ENCODE measurements at regions not wholly inside any gene's neighbourhood (a gene's known extent, or its start where the extent isn't known, plus 50 kb on each side); places are given as distances from the start of the nearest gene placed in this dataset.

- no peak for DNase-seq (ENCODE audit: low spot score)
- Mint-ChIP-seq H3K27me3 (peaks cover 9 to 17% of the 10 kb centered on the region in 2 donors), H3K9me3 (no peaks in the 10 kb centered on the region), H3K4me1 (ENCODE audit: low read depth in 2 of 2) (no peaks in the 10 kb centered on the region), H3K36me3 (no peaks in the 10 kb centered on the region), H3K27ac (no peak overlapping the region), H3K4me3 (no peak overlapping the region)
- no peak for ATAC-seq
These were observed 53.4 kb downstream of the GAS1 start for GRCh38 chr9:86893811-86894490.

DNA sequence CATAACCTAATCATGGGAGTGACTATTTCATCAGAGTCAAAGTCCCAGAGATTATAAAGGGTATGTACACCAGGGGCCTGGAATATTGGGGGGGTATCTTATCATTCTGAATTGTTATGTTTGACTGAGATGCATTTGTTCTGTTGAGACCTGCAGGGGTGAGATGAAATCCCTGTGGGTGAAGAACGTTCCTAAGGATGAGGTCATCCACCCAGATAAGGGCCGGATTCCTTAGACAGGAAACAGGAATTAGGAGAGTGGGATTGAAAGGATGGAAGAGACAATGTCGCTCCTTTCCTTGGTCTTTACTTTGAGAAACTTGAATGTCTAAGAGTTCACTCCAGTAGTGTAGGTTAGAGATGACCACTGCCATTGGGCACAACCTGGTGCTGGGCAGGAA lies 54.7 kb downstream of the GAS1 start:
- H3K27me3 Mint-ChIP-seq: peaks cover 7 to 13% of the 10 kb centered on the region in 2 donors
- no peaks in the 10 kb centered on the region for H3K36me3 Mint-ChIP-seq
- H3K9me3 Mint-ChIP-seq: no peaks in the 10 kb centered on the region
- no peak overlapping the region for H3K4me3 Mint-ChIP-seq
- H3K4me1 Mint-ChIP-seq (ENCODE audit: low read depth in 2 of 2): no peaks in the 10 kb centered on the region
- no peak overlapping the region for H3K27ac Mint-ChIP-seq
- ATAC-seq: no peak
- DNase-seq (ENCODE audit: low spot score): no peak

DNA sequence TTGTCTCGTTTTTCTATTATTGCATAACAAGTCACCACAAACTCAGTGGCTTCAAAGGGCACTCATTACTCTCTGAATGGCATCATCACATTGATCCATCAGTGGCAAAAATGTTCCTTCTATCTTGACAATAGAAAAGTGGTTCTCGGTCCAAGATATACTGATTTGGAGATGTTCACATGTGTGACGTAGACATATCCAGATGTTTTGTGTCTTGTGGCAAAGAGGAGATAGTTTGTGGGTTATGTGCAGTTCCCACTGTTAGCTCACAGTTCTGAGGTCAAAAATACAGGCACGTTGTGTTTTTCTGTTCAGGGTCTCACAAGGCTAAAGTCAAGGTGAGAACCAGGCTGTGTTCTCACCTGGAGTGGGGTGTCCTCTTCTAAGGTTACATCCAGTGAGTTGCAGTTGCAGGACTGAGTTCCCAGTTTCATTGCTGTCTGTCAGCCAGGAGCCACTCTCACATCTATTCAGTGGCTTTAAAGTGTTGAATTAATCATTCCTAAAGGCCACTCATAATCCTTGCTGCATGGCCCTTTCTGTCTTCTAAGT lies 55.3 kb downstream of the GAS1 start:
- no peaks in the 10 kb centered on the region for H3K4me1 Mint-ChIP-seq (ENCODE audit: low read depth in 2 of 2)
- H3K27ac Mint-ChIP-seq: no peak overlapping the region
- ATAC-seq (no peak), DNase-seq (ENCODE audit: low spot score) (no peak)
- H3K36me3 Mint-ChIP-seq: no peaks in the 10 kb centered on the region
- H3K4me3 Mint-ChIP-seq: no peak overlapping the region
- no peaks in the 10 kb centered on the region for H3K9me3 Mint-ChIP-seq
- peaks cover 8 to 11% of the 10 kb centered on the region in 2 donors for H3K27me3 Mint-ChIP-seq

- H3K27me3 Mint-ChIP-seq: peaks cover 13 to 19% of the 10 kb centered on the region in 2 donors
These were observed 56.2 kb downstream of the GAS1 start for GRCh38 chr9:86891091-86891490.

GRCh38 chr9:86885232-86885631 lies 62.1 kb downstream of the GAS1 start:
- ATAC-seq (no peak), DNase-seq (ENCODE audit: low spot score) (no peak)
- H3K4me3 Mint-ChIP-seq: no peak overlapping the region
- no peaks in the 10 kb centered on the region for H3K4me1 Mint-ChIP-seq (ENCODE audit: low read depth in 2 of 2)
- peaks cover 22 to 55% of the 10 kb centered on the region in 2 donors for H3K27me3 Mint-ChIP-seq
- H3K36me3 Mint-ChIP-seq: no peaks in the 10 kb centered on the region
- no peak overlapping the region for H3K27ac Mint-ChIP-seq
- no peaks in the 10 kb centered on the region for H3K9me3 Mint-ChIP-seq

More at GRCh38 chr9:86891091-86891490, 56.2 kb downstream of the GAS1 start:
- H3K9me3 Mint-ChIP-seq: no peaks in the 10 kb centered on the region
- H3K27ac Mint-ChIP-seq: no peak overlapping the region
- ATAC-seq: no peak
- H3K4me1 Mint-ChIP-seq (ENCODE audit: low read depth in 2 of 2): no peaks in the 10 kb centered on the region
- no peak for DNase-seq (ENCODE audit: low spot score)
- H3K36me3 Mint-ChIP-seq: no peaks in the 10 kb centered on the region
- H3K4me3 Mint-ChIP-seq: no peak overlapping the region

DNA sequence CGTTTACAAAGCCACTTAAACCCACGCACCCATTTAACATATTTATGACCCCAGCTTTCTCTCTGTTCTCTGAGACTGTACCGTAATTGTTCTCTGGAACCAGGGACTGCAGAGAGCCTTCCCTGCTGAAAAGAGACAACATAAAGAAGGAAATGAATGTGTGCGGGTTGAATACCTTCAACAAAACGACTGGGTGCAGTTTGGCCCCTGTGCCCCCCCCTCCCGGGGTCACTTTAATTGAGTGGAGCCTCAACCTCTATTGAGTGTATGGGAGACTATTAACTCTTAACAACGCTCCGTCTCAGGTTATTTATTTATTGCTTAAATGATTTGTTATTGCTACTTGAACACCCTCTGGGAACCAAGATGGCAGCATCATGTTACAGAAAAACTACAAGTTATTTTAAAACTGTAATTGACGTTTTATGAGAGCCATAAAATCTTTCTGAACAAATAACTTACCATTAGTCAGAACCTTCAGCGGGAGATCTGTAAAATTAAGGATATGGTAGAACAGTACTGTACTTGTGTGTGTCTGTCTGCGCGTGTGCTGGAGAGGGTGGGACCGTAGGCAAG lies 70.6 kb downstream of the GAS1 start:
- Mint-ChIP-seq H3K36me3 (no peaks in the 10 kb centered on the region), H3K4me3 (no peak overlapping the region), H3K27me3 (peaks cover 16 to 47% of the 10 kb centered on the region in 2 donors), H3K27ac (no peak overlapping the region), H3K9me3 (peaks cover 3% of the 10 kb centered on the region), H3K4me1 (ENCODE audit: low read depth in 2 of 2) (no peaks in the 10 kb centered on the region)
- ATAC-seq (no peak), DNase-seq (ENCODE audit: low spot score) (no peak)

DNA sequence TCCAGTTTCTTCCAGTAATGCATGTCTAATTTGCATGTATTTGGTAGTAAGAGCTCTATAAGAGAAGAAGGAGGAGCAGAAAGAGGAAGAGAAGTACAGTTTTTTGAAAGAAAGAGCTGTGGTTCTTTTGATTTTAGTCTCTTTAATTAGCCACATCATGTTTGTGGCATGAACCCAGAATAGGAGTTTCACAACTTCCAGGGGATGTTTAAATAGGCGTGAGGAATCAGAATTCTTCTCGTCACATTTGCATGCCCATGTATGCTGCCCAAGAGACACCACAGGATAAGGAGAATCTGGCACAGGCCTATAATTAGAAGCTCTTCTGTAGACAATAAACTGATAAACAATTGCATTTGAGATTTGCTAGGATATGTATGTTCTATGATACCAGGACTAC lies 78.7 kb downstream of the GAS1 start:
- no peak for ATAC-seq
- Mint-ChIP-seq H3K36me3 (no peaks in the 10 kb centered on the region), H3K27me3 (peaks cover 24 to 30% of the 10 kb centered on the region in 2 donors), H3K4me3 (no peak overlapping the region), H3K27ac (no peak overlapping the region), H3K9me3 (peaks cover 3% of the 10 kb centered on the region), H3K4me1 (ENCODE audit: low read depth in 2 of 2) (no peaks in the 10 kb centered on the region)
- DNase-seq (ENCODE audit: low spot score): no peak

- Mint-ChIP-seq H3K9me3 (no peaks in the 10 kb centered on the region), H3K27ac (no peak overlapping the region), H3K4me3 (no peak overlapping the region), H3K36me3 (no peaks in the 10 kb centered on the region), H3K4me1 (ENCODE audit: low read depth in 2 of 2) (no peaks in the 10 kb centered on the region), H3K27me3 (peaks cover 24 to 30% of the 10 kb centered on the region in 2 donors)
- ATAC-seq (no peak), DNase-seq (ENCODE audit: low spot score) (no peak)
These were observed 79.4 kb downstream of the GAS1 start for GRCh38 chr9:86867804-86868313.

DNA sequence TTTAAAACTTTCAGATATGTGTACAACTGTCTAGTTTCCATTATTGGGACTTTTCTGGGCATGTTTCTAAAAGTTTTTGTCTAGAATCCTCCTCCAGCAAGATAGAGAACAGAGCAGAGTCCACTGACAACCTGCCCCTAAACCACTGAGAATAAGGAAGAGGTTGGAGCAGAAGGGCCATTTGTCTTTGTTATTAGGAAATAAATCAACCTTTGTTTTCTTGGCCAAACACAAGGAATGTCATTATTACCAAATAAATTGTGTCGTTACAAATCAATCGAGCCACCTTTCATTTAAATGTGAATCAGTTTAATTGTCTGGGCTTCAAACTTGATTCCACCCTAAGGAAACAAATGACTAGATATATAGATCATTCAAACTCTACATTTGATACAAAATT lies 81.4 kb downstream of the GAS1 start:
- ATAC-seq: no peak
- no peak for DNase-seq (ENCODE audit: low spot score)
- Mint-ChIP-seq H3K27ac (no peak overlapping the region), H3K27me3 (peaks cover 18 to 21% of the 10 kb centered on the region in 2 donors), H3K36me3 (no peaks in the 10 kb centered on the region), H3K4me3 (no peak overlapping the region), H3K9me3 (no peaks in the 10 kb centered on the region), H3K4me1 (ENCODE audit: low read depth in 2 of 2) (no peaks in the 10 kb centered on the region)

DNA sequence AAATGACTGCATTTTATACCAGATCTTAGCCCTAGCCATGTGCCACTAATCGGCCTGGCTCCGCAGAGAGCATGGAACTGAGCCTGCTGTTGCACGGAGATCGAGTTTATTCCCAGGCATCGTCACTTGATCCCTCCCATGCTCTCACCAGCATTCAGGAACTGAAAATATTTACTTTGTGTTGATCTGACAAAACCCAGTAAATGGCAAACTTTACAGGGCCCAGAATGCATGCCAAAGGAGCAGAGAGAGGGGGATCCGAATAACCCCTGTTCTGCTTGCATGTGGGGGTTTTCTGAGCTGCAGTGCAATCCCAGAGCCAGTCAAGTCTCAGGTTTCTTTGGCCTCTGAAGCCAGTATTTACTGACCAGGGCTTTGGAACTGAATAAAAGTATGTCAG lies 87.3 kb downstream of the GAS1 start:
- H3K36me3 Mint-ChIP-seq: no peaks in the 10 kb centered on the region

DNA sequence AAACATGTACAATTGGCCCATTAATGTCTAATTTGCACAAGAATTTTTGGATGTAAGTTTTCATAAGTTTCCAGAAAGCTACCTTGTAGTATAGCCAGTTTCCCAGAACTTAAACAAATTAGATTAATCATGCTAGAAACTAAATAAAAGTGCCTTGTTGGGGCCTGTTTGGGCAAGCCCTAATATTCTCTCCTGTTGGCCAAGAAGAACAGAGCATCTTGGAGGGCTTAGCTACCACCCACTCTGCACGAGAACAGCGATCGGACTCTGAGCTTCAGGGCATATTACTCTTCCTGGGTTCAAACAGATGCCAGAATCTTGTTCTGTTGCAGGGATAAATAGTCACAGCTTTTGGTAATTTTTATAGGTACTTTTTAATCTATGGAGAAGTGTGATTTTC lies 88.2 kb downstream of the GAS1 start:
- ATAC-seq: no peak
- Mint-ChIP-seq H3K4me1 (ENCODE audit: low read depth in 2 of 2) (no peaks in the 10 kb centered on the region), H3K27me3 (peaks cover 0 to 14% of the 10 kb centered on the region in 2 donors), H3K4me3 (no peak overlapping the region), H3K27ac (no peak overlapping the region), H3K9me3 (no peaks in the 10 kb centered on the region), H3K36me3 (no peaks in the 10 kb centered on the region)
- no peak for DNase-seq (ENCODE audit: low spot score)

More for the DNA sequence above, 87.3 kb downstream of the GAS1 start:
- Mint-ChIP-seq H3K27ac (no peak overlapping the region), H3K27me3 (peaks cover 2 to 17% of the 10 kb centered on the region in 2 donors), H3K4me3 (no peak overlapping the region), H3K9me3 (no peaks in the 10 kb centered on the region), H3K4me1 (ENCODE audit: low read depth in 2 of 2) (no peaks in the 10 kb centered on the region)
- ATAC-seq (no peak), DNase-seq (ENCODE audit: low spot score) (no peak)

DNA sequence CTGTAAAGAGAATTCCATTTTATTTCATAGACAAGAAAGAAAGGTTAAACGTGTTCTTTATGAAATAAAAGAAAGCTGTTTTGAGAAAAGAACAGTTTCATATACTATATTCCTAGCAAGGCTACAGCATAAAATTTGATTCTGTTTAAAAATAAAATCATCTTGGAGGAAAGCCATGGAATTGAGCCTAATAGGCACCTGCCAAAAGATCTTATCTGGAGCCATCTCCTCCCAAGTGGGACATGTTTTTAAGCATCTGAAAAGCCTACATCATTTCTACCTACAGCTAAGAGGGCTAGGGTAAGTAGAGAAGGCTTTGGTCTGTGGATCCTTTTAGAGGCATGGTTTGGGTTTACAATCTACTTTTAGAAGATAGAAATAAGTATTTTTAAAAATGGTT lies 89.3 kb downstream of the GAS1 start:
- no peak overlapping the region for H3K4me3 Mint-ChIP-seq
- peaks cover 3 to 14% of the 10 kb centered on the region in 2 donors for H3K27me3 Mint-ChIP-seq
- H3K4me1 Mint-ChIP-seq (ENCODE audit: low read depth in 2 of 2): no peaks in the 10 kb centered on the region

GRCh38 chr9:86856259-86856658 lies 91.0 kb downstream of the GAS1 start:
- Mint-ChIP-seq H3K36me3 (peaks cover 6% of the 10 kb centered on the region), H3K27me3 (peaks cover 21 to 26% of the 10 kb centered on the region in 2 donors), H3K4me1 (ENCODE audit: low read depth in 2 of 2) (no peaks in the 10 kb centered on the region), H3K27ac (no peak overlapping the region), H3K4me3 (no peak overlapping the region), H3K9me3 (peaks cover 6% of the 10 kb centered on the region)
- DNase-seq (ENCODE audit: low spot score): no peak
- no peak for ATAC-seq

More for the DNA sequence above, 89.3 kb downstream of the GAS1 start:
- Mint-ChIP-seq H3K9me3 (no peaks in the 10 kb centered on the region), H3K36me3 (no peaks in the 10 kb centered on the region), H3K27ac (no peak overlapping the region)
- no peak for DNase-seq (ENCODE audit: low spot score)
- no peak for ATAC-seq

DNA sequence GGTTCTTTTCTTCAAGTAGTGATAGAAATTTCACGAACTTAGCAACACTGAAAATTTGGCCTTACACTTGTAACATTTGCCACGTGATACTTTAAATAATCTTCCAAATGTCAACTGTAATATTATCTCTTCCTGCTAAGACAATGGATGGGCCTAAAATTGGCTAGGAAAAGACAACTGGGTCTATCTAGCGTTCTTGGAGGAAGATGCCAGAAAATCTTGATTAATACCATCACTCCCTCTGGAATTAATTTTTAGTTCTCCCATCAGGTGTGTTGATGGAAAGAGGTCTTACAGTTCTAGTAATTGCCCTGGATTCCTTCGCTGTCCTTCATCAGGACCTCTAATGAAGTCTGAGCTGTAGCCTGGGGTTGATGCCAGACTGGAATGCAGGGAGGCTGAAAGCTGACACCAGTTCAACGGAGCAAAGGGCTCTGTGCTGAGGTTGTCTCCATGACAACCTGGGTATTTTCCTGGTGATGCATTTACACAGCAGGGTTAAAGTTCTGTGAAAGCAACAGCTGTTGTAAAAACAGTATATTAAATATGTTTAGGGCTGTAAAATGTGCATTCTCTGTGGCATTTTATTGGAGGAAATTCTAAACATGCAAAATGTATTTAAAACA lies 92.3 kb downstream of the GAS1 start:
- no peak overlapping the region for H3K4me3 Mint-ChIP-seq
- H3K9me3 Mint-ChIP-seq: peaks cover 6% of the 10 kb centered on the region
- no peak overlapping the region for H3K27ac Mint-ChIP-seq
- H3K36me3 Mint-ChIP-seq: peaks cover 6% of the 10 kb centered on the region
- no peak for ATAC-seq
- no peak for DNase-seq (ENCODE audit: low spot score)
- no peaks in the 10 kb centered on the region for H3K4me1 Mint-ChIP-seq (ENCODE audit: low read depth in 2 of 2)
- H3K27me3 Mint-ChIP-seq: peaks cover 28 to 29% of the 10 kb centered on the region in 2 donors

Measured in natural killer cell treated with Interleukin-12 subunit alpha and Interleukin-12 subunit beta and Interleukin-15 and Interleukin-18, amount 100 ng/mL, for 72 hours (primary cell).